Effector memory CD8-positive, alpha-beta T cell (primary cell): ENCODE measurements at regions not wholly inside any gene's neighbourhood (a gene's known extent, or its start where the extent isn't known, plus 50 kb on each side); places are given as distances from the start of the nearest gene placed in this dataset.

Source experiments
- ATAC-seq: fragments of 150-1000 bp; cut with Tn5 transposase; replicated peaks from 2 replicates; pipeline ENCODE4 v1.10.0; 2021; ENCODE audit warnings: mild to moderate bottlenecking, moderate library complexity
- DNase-seq, 3 experiments: peaks; one replicate each; pipeline ENCODE4 v3.0.0; 2021
- H3K27ac Mint-ChIP-seq, 2 donors: one replicate each; pipeline ENCODE4 v1.8.0; 2022; ENCODE audit warnings: mild to moderate bottlenecking in 2 of 2, mixed read lengths in 2 of 2, moderate library complexity in 2 of 2
- H3K27me3 Mint-ChIP-seq, 2 donors: one replicate each; pipeline ENCODE4 v1.8.0; 2022; ENCODE audit warnings: mixed read lengths in 2 of 2
- H3K36me3 Mint-ChIP-seq: one replicate; pipeline ENCODE4 v1.8.0; 2022; ENCODE audit warnings: mild to moderate bottlenecking, moderate library complexity, mixed read lengths; ENCODE audit not compliant: insufficient read depth
- H3K4me1 Mint-ChIP-seq, 2 donors: one replicate each; pipeline ENCODE4 v1.8.0; 2022; ENCODE audit warnings: low read depth in 2 of 2, mixed read lengths in 2 of 2
- H3K4me3 Mint-ChIP-seq, 2 donors: one replicate each; pipeline ENCODE4 v1.8.0; 2022; ENCODE audit warnings: mild to moderate bottlenecking in 2 of 2, mixed read lengths in 2 of 2, moderate library complexity in 2 of 2
- H3K9me3 Mint-ChIP-seq, 2 donors: one replicate each; pipeline ENCODE4 v1.8.0; 2022; ENCODE audit warnings: mixed read lengths in 2 of 2

DNA sequence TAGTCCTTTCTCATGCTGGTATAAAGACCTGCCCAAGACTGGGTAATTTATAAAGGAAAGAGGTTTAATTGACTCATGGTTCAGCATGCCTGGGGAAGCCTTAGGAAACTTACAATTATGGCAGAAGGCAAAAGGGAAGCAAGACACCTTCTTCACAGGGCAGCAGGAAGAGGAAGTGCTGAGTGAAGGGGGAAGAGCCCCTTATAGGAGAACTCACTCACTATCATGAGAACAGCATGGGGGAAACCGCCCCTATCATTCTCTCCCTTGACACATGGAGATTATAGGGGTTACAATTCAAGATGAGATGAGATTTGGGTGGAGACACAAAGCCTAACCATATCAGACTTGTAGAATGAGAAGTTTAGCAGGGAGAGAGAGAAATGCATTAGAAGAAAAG lies 373.3 kb upstream of the DIAPH2 start:
- ATAC-seq (no peak), DNase-seq (no peak)
- no peaks in the 10 kb centered on the region for H3K4me1 Mint-ChIP-seq
- no peaks in the 10 kb centered on the region for H3K27me3 Mint-ChIP-seq
- H3K36me3 Mint-ChIP-seq: no peaks in the 10 kb centered on the region
- H3K4me3 Mint-ChIP-seq: no peak overlapping the region
- H3K27ac Mint-ChIP-seq: no peak overlapping the region
- peaks cover 0 to 7% of the 10 kb centered on the region in 2 donors for H3K9me3 Mint-ChIP-seq

DNA sequence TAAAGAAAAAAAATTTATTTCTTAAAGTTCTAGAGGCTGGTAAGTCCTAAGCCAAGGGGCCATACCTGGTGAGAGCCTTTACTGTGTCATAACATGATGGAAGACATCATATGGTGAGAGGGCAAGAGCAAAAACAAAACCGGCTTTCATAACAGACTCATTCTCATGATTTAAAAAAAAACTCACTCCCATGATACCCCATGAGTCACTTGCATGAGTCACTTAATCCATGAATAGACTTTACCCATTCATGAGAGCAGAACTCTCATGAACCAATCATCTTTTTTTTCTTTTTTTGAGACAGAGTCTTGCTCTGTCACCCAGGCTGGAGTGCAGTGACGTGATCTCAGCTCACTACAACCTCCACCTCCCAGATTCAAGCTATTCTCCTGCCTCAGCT lies 369.7 kb upstream of the DIAPH2 start:
- DNase-seq (no peak), ATAC-seq (no peak)
- Mint-ChIP-seq H3K27ac (no peak overlapping the region), H3K4me1 (no peaks in the 10 kb centered on the region), H3K9me3 (peaks cover under 1% of the 10 kb centered on the region in 2 donors), H3K27me3 (no peaks in the 10 kb centered on the region), H3K36me3 (no peaks in the 10 kb centered on the region), H3K4me3 (no peak overlapping the region)

DNA sequence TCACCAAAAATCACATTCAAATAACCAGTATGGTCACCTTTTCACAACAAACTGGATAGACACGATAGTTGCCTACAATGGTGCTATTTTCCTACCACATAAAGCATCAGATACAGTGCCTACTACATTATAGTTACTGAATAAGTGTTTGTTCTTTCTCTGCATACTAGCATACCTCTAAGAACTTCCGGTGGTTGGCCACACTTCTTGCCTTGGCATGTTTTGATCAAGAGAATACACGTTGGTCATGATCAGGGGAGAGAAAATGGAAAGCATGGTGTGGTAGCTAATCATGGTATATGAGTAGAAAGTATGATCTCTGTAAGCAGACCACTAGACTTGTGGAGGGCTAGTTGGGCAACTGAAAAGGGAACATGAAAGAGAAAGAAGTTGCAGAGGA lies 322.8 kb upstream of the DIAPH2 start:
- Mint-ChIP-seq H3K9me3 (no peaks in the 10 kb centered on the region), H3K36me3 (no peaks in the 10 kb centered on the region), H3K27ac (no peak overlapping the region), H3K4me3 (no peak overlapping the region), H3K27me3 (no peaks in the 10 kb centered on the region), H3K4me1 (no peaks in the 10 kb centered on the region)
- no peak for ATAC-seq
- DNase-seq: no peak

DNA sequence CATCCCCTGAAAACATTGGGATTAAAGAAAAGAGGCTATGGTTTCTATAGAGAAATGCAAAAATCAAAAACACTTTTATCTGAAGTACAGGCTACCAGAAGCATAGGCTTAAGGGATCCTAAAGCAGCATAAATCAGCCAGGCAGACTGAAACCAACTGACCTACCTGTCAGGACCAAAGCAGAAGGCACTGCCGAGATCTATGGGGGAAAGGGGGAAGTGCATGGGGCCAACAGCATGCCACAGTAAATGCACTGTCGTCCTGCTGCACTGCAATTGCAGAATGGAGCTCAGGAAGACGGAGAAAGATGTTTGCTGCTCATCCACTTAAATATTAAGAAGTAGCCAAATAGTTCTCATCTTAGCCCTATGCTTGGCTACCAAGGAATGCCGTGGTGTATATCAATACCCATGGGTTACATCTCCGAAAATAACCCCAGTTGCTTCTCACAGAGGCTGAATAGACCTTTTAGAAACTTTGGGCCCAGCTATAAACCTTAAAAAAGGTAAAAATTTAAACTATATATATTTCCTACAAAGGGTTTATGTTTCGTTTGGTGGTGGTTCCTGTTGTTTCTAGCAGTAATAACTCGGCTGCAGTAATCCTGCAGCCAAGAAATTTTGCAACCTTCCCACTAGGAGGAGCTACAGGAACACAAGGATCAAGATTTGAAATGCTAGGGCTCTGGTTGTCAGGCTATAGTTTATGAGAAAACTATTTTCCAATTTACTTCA lies 312.2 kb upstream of the DIAPH2 start:
- Mint-ChIP-seq H3K36me3 (no peaks in the 10 kb centered on the region), H3K27me3 (no peaks in the 10 kb centered on the region)
- no peak for DNase-seq

DNA sequence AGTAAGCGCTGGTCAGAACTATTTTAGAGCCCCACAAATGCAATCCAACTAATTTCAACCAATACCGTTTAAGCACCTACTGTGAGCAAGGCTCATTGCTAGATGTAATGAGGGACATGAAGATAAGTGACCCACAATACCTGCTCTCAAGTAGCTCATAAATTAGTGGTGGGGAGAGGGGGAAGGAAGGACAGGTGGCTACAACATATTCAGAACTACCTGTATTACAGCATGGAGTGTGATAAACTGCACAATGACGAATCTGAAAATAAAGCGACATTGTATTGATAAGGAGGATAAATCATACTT lies 311.6 kb upstream of the DIAPH2 start:
- Mint-ChIP-seq H3K4me1 (no peaks in the 10 kb centered on the region), H3K4me3 (no peak overlapping the region), H3K36me3 (no peaks in the 10 kb centered on the region), H3K27ac (no peak overlapping the region), H3K9me3 (no peaks in the 10 kb centered on the region), H3K27me3 (no peaks in the 10 kb centered on the region)
- DNase-seq (no peak), ATAC-seq (no peak)

More for the DNA sequence above, 312.2 kb upstream of the DIAPH2 start:
- Mint-ChIP-seq H3K9me3 (no peaks in the 10 kb centered on the region), H3K4me1 (no peaks in the 10 kb centered on the region), H3K27ac (no peak overlapping the region), H3K4me3 (no peak overlapping the region)
- no peak for ATAC-seq

DNA sequence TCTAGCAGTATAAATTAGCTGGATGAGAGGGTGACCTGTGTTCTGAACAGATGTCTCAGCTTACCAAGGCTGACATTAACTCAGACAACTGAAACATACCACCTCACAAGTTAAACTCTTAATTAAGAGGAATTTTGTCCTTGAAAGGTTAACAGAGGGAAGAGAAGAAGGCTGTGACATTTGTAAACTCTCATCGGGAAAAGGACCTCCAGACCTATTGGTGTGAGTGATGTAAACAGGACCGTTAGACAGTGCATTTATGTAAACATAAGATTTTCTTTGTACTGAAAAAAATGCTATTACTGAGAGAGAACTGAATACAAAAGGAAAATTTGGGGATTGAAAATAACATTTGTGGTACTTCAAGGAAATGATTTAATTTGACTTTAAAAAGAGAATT lies 308.4 kb upstream of the DIAPH2 start:
- H3K27ac Mint-ChIP-seq: no peak overlapping the region
- ATAC-seq (no peak), DNase-seq (no peak)
- H3K9me3 Mint-ChIP-seq: peaks cover 0 to 3% of the 10 kb centered on the region in 2 donors
- H3K4me3 Mint-ChIP-seq: no peak overlapping the region
- no peaks in the 10 kb centered on the region for H3K27me3 Mint-ChIP-seq
- H3K4me1 Mint-ChIP-seq: no peaks in the 10 kb centered on the region
- no peaks in the 10 kb centered on the region for H3K36me3 Mint-ChIP-seq

DNA sequence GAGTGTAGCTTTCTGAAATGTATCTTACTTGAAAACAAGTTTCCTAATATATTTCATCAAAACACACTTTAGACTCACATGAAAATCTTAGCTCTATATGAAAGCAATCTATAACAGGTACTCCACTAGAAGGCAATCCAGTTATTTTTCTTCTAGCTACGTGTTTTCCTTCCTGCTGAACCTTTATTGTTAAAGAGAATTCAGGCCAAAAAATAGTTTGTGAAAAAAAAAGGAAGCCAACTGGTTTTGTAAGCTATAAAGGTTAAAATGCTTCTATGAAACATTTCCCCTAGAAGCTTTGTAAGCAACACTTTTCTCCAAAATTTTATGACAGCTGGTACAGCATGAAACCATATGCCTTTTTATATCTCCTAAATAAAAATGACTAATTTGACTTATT lies 304.7 kb upstream of the DIAPH2 start:
- ATAC-seq (no peak), DNase-seq (no peak)
- Mint-ChIP-seq H3K27ac (no peak overlapping the region), H3K4me3 (no peak overlapping the region), H3K27me3 (no peaks in the 10 kb centered on the region), H3K4me1 (no peaks in the 10 kb centered on the region), H3K36me3 (no peaks in the 10 kb centered on the region), H3K9me3 (peaks cover 0 to 3% of the 10 kb centered on the region in 2 donors)

DNA sequence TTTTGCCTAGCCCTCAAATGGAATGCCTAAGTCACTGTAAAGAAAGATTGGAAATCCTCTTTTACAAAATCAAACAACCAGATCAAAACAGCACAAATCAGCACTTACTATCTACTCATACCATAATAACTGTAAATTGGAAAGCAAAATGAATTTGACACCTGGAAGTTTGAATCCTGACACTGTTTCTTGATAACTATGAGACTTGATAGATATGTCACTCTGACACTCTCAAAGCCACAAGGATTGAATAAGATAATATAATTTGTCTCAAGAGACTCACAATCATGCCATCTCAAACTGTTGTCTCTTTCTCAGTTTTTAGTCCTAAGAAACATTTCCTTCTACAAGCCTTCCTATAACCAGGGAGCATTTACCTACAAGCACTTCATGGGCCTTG lies 302.6 kb upstream of the DIAPH2 start:
- no peak overlapping the region for H3K4me3 Mint-ChIP-seq
- no peak overlapping the region for H3K27ac Mint-ChIP-seq
- DNase-seq (no peak), ATAC-seq (no peak)
- H3K36me3 Mint-ChIP-seq: no peaks in the 10 kb centered on the region
- no peaks in the 10 kb centered on the region for H3K4me1 Mint-ChIP-seq
- H3K27me3 Mint-ChIP-seq: no peaks in the 10 kb centered on the region
- peaks cover 0 to 3% of the 10 kb centered on the region in 2 donors for H3K9me3 Mint-ChIP-seq

DNA sequence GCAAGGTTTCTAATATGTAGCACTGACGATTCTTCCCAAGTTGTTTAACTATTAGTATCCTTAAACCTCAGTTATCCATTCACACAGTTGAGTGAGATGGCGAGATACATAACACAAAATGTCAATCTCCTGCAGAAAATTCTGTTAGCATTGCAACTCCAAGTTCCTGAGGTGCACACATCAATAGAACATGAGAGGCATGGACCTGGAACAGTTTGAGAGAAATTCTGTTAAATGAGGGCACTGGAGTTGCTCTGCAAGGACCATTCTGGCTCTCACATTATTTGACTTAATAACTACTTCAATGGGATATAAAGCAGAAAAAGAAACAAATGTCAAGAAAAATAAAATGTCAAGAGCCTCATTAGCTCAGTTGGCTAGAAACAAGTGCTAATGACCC lies 301.2 kb upstream of the DIAPH2 start:
- H3K9me3 Mint-ChIP-seq: peaks cover 0 to 3% of the 10 kb centered on the region in 2 donors
- no peaks in the 10 kb centered on the region for H3K4me1 Mint-ChIP-seq
- ATAC-seq: no peak
- H3K27me3 Mint-ChIP-seq: no peaks in the 10 kb centered on the region
- no peak for DNase-seq
- H3K27ac Mint-ChIP-seq: no peak overlapping the region
- no peaks in the 10 kb centered on the region for H3K36me3 Mint-ChIP-seq
- no peak overlapping the region for H3K4me3 Mint-ChIP-seq

DNA sequence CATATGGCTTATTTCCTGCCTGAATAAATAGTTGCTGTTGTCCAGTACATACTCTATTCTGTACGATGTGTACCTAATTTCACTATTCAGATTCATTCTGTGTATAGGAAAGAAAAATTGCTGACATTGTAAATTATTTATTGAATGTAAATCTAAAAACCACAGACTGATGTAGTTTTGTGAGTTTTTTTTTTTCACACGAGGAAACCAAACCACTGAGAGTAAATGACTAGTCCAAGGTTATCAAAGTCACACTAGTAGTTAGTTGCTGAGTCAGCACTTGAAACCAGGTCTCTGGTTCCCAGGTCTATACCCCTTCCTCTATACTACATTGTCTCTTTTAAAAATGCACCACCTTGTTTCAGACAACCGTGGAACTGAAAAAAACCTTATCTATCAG lies 298.3 kb upstream of the DIAPH2 start:
- H3K36me3 Mint-ChIP-seq: no peaks in the 10 kb centered on the region
- H3K4me3 Mint-ChIP-seq: no peak overlapping the region
- DNase-seq: no peak
- no peaks in the 10 kb centered on the region for H3K4me1 Mint-ChIP-seq
- no peak for ATAC-seq
- no peak overlapping the region for H3K27ac Mint-ChIP-seq
- H3K9me3 Mint-ChIP-seq: no peaks in the 10 kb centered on the region
- H3K27me3 Mint-ChIP-seq: no peaks in the 10 kb centered on the region

DNA sequence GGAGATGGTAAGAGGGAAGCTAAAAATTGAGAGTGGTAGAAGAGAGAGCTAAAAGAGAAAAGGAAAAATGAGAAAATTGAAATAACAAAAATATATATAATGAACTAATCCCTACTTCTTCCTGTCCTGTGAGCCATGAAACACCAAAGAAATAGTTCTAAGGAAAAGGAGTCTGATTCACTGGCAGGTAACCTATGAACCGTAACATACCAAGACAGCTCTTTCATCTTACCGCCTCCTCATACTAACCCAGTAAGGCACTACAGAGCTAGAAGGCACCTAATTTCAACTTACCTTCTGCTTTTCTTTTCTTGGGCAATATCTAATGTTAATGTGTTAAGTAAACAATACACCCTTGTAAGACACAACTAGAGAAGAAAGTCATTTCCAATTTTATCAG lies 297.7 kb upstream of the DIAPH2 start:
- no peak overlapping the region for H3K4me3 Mint-ChIP-seq
- H3K9me3 Mint-ChIP-seq: no peaks in the 10 kb centered on the region
- DNase-seq (no peak), ATAC-seq (no peak)
- H3K27ac Mint-ChIP-seq: no peak overlapping the region
- H3K27me3 Mint-ChIP-seq: no peaks in the 10 kb centered on the region
- H3K36me3 Mint-ChIP-seq: no peaks in the 10 kb centered on the region
- H3K4me1 Mint-ChIP-seq: no peaks in the 10 kb centered on the region

DNA sequence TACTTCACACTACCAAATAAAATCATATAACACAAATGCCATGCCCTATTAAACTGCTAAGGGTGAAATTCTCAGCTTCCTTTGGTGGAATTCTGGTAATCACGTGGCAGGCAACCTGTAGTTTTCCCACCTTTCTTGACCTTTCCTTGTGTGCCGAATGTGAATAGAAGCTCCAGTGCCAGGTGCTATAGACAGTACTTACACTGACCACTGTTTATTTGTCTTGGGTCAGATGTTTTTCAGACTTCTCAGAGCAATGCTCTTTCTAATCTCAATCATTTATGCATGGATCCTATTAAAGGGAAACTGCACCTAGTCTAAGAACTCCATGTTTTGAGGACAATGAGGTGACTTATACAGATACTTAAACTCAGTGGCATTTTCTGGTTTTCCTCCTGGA lies 296.8 kb upstream of the DIAPH2 start:
- no peaks in the 10 kb centered on the region for H3K9me3 Mint-ChIP-seq
- no peak overlapping the region for H3K27ac Mint-ChIP-seq
- H3K4me3 Mint-ChIP-seq: no peak overlapping the region
- ATAC-seq (no peak), DNase-seq (no peak)
- no peaks in the 10 kb centered on the region for H3K36me3 Mint-ChIP-seq
- no peaks in the 10 kb centered on the region for H3K27me3 Mint-ChIP-seq
- no peaks in the 10 kb centered on the region for H3K4me1 Mint-ChIP-seq

DNA sequence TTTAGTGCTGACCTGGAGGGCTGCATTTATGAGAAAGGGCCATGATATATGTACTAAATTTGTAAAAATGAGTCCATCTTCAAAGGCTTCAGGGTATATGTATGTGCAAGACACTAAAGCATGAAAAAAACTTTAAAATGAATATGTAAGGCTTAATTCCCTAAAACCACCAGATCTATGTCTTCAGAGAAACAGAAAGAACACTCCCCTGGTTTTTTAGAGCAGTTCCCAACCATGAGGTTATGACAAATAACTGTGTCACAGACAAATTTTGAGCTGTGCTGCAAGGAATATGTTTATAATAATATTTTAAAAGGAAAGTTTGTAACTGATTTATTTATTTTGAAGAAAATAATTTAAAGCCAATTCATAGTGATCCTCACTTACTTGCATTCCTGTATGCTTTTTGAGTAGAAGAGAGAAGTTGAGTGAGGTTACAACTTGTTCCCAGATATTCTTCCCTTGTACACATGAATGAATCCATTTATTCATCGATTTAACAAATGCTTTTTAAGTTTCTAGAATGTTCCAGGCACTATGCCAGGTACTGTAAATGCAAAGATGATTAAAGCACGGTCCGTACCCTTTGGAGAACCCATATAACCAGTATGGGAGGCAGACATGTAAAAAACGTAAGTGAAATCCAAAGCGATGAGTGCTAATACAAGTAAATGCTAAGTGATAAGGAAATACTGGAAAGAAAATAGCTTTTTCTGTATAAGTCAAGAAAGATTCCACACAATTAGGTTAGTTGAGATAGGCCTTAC lies 295.2 kb upstream of the DIAPH2 start:
- Mint-ChIP-seq H3K4me1 (no peaks in the 10 kb centered on the region), H3K36me3 (no peaks in the 10 kb centered on the region), H3K27me3 (no peaks in the 10 kb centered on the region), H3K9me3 (no peaks in the 10 kb centered on the region), H3K27ac (no peak overlapping the region), H3K4me3 (no peak overlapping the region)
- DNase-seq (no peak), ATAC-seq (no peak)

DNA sequence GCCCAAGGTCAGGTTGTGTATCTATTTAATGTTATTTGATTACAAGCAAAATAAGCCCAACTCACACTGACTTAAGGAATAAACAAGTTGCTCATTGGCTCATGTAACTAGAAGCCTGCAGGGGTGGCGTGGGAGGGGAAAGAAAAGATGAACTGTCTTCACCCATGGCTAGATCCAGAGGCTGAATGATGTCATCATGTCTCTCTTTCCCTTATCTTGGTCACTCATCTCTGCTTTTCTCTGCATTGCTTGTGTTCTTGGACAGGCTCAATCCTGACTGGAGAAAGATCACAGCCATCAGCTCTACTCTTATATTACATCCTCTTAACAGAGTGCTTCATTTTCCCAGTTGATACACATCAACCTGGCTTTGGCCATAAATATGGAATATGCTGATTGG lies 290.0 kb upstream of the DIAPH2 start:
- H3K27ac Mint-ChIP-seq: no peak overlapping the region
- ATAC-seq (no peak), DNase-seq (no peak)
- H3K27me3 Mint-ChIP-seq: no peaks in the 10 kb centered on the region
- H3K9me3 Mint-ChIP-seq: peaks cover 0 to 3% of the 10 kb centered on the region in 2 donors
- no peaks in the 10 kb centered on the region for H3K36me3 Mint-ChIP-seq
- no peak overlapping the region for H3K4me3 Mint-ChIP-seq
- H3K4me1 Mint-ChIP-seq: no peaks in the 10 kb centered on the region
